Liver (tissue), 8 donors: ENCODE measurements at regions not wholly inside any gene's neighbourhood (a gene's known extent, or its start where the extent isn't known, plus 50 kb on each side); places are given as distances from the start of the nearest gene placed in this dataset.

ENCODE experiments used
- DNase-seq: peaks from one replicate; pipeline ENCODE4 v3.0.0-alpha.2; 2017; ENCODE audit warnings: low spot score
- H3K27ac ChIP-seq, 2 donors: one replicate each; pipeline ENCODE4 v1.7.0; 2013; ENCODE audit warnings: inconsistent platforms in 2 of 2, low read length in 2 of 2, control low read depth in 1 of 2, low read depth in 1 of 2, mild to moderate bottlenecking in 1 of 2
- H3K27me3 ChIP-seq, 4 donors: one replicate each; pipeline versions ENCODE4 v1.6.1 to v1.7.0; 2013; ENCODE audit warnings: low read length in 3 of 4, inconsistent platforms in 1 of 4, mild to moderate bottlenecking in 1 of 4, moderate library complexity in 1 of 4; ENCODE audit not compliant: control insufficient read depth in 4 of 4, insufficient read depth in 4 of 4
- H3K36me3 ChIP-seq, 4 donors: one replicate each; pipeline versions ENCODE4 v1.6.1 to v1.7.0; 2013; ENCODE audit warnings: low read length in 3 of 4, mild to moderate bottlenecking in 3 of 4, low read depth in 1 of 4, moderate library complexity in 1 of 4; ENCODE audit not compliant: control insufficient read depth in 4 of 4, insufficient read depth in 3 of 4
- H3K4me1 ChIP-seq, 4 donors: one replicate each; pipeline versions ENCODE4 v1.6.1 to v1.7.0; 2013; ENCODE audit warnings: low read length in 3 of 4, mild to moderate bottlenecking in 3 of 4, moderate library complexity in 1 of 4; ENCODE audit not compliant: control insufficient read depth in 4 of 4, insufficient read depth in 4 of 4
- H3K4me3 ChIP-seq, 3 donors: one replicate each; pipeline versions ENCODE4 v1.6.1 to v1.7.0; 2013; ENCODE audit warnings: low read length in 3 of 3, control low read depth in 1 of 3, low read depth in 1 of 3, mild to moderate bottlenecking in 1 of 3
- H3K9ac ChIP-seq, 2 donors: one replicate each; pipeline ENCODE4 v1.7.0; 2013; ENCODE audit warnings: low read length in 2 of 2, mild to moderate bottlenecking in 2 of 2, moderate library complexity in 2 of 2, control low read depth in 1 of 2, low read depth in 1 of 2
- H3K9me3 ChIP-seq, 4 donors: one replicate each; pipeline versions ENCODE4 v1.6.1 to v1.7.0; 2013; ENCODE audit warnings: low read length in 3 of 4; ENCODE audit not compliant: control insufficient read depth in 4 of 4
- ATF3 ChIP-seq: IDR thresholded peaks from 2 replicates; pipeline ENCODE4 v1.6.1; 2016; ENCODE audit warnings: antibody characterized with exemption
- CTCF ChIP-seq: fragments of 150-350 bp; IDR thresholded peaks from 2 replicates; pipeline ENCODE4 v1.5.1; 2017; ENCODE audit warnings: improper control_type of control experiment, low read depth, low read length; ENCODE audit not compliant: missing input control
- EGR1 ChIP-seq, 2 donors: IDR thresholded peaks; 2 replicates each; pipeline ENCODE4 v1.6.1; 2016 to 2018; ENCODE audit warnings: antibody characterized with exemption in 2 of 2, low read depth in 2 of 2
- FOXA1 ChIP-seq: IDR thresholded peaks from 2 replicates; pipeline ENCODE4 v1.6.1; 2016; ENCODE audit warnings: antibody characterized with exemption
- FOXA2 ChIP-seq: IDR thresholded peaks from 2 replicates; pipeline ENCODE4 v1.6.1; 2016; ENCODE audit warnings: antibody characterized with exemption
- GABPA ChIP-seq, 2 donors: IDR thresholded peaks in 1 of 2; conservative IDR thresholded peaks in 1 of 2; 2 replicates each; pipeline ENCODE4 v1.6.1; 2016; ENCODE audit warnings: antibody characterized with exemption in 2 of 2, mild to moderate bottlenecking in 1 of 2, moderate library complexity in 1 of 2
- HNF4A ChIP-seq, 2 donors: conservative IDR thresholded peaks; 2 replicates each; pipeline ENCODE4 v1.6.1; 2016; ENCODE audit warnings: antibody characterized with exemption in 2 of 2, mild to moderate bottlenecking in 2 of 2
- HNF4G ChIP-seq: IDR thresholded peaks from 2 replicates; pipeline ENCODE4 v1.6.1; 2016; ENCODE audit warnings: antibody characterized with exemption
- JUND ChIP-seq, 2 donors: IDR thresholded peaks; 2 replicates each; pipeline ENCODE4 v1.6.1; 2016; ENCODE audit warnings: antibody characterized with exemption in 2 of 2
- MAX ChIP-seq: IDR thresholded peaks from 2 replicates; pipeline ENCODE4 v1.6.1; 2016; ENCODE audit warnings: antibody characterized with exemption
- NR2F2 ChIP-seq: IDR thresholded peaks from 2 replicates; pipeline ENCODE4 v1.6.1; 2016; ENCODE audit warnings: antibody characterized with exemption
- RAD21 ChIP-seq, 2 donors: IDR thresholded peaks; 2 replicates each; pipeline ENCODE4 v1.6.1; 2016; ENCODE audit warnings: antibody characterized with exemption in 2 of 2, mild to moderate bottlenecking in 2 of 2
- REST ChIP-seq: IDR thresholded peaks from 2 replicates; pipeline ENCODE4 v1.6.1; 2016; ENCODE audit warnings: antibody characterized with exemption, mild to moderate bottlenecking
- RXRA ChIP-seq, 2 donors: IDR thresholded peaks; 2 replicates each; pipeline ENCODE4 v1.6.1; 2017 to 2018; ENCODE audit warnings: antibody characterized with exemption in 2 of 2, mild to moderate bottlenecking in 1 of 2
- SP1 ChIP-seq: IDR thresholded peaks from 2 replicates; pipeline ENCODE4 v1.6.1; 2018; ENCODE audit warnings: antibody characterized with exemption, mild to moderate bottlenecking
- TAF1 ChIP-seq: conservative IDR thresholded peaks from 2 replicates; pipeline ENCODE4 v1.6.1; 2016; ENCODE audit warnings: antibody characterized with exemption, mild to moderate bottlenecking
- YY1 ChIP-seq: IDR thresholded peaks from 2 replicates; pipeline ENCODE4 v1.6.1; 2016; ENCODE audit warnings: antibody characterized with exemption, mild to moderate bottlenecking
- ZBTB33 ChIP-seq: IDR thresholded peaks from 2 replicates; pipeline ENCODE4 v1.6.1; 2016; ENCODE audit warnings: antibody characterized with exemption
- WGBS: extraction: QIAGEN DNeasy Blood & Tissue Kit; methylation state at CpG from one replicate; pipeline ENCODE4 v1.1.7; 2013; 5-methylcytosine and 5-hydroxymethylcytosine counted together
- donor health status: healthy.
- donor health status: healthy.
- donor health status: healthy.
- donor health status: healthy.
- donor health status: healthy.

- H3K36me3 ChIP-seq = no peaks in the 10 kb centered on the region
- H3K9me3 ChIP-seq = peaks cover 0 to 1% (median 0%) of the 10 kb centered on the region in 4 donors
- no peaks in the 10 kb centered on the region for H3K4me1 ChIP-seq
- TF ChIP-seq YY1 = no peak
- no peak for TF ChIP-seq RAD21 (IDR thresholded peaks at IDR 0.05)
- TF ChIP-seq HNF4G = no peak
- TF ChIP-seq CTCF = no peak
- TF ChIP-seq RXRA (IDR thresholded peaks at IDR 0.05) = no peak
- TF ChIP-seq REST = no peak
- no peak for TF ChIP-seq FOXA1
- TF ChIP-seq FOXA2 = no peak
- TF ChIP-seq GABPA (IDR thresholded peaks at IDR 0.05 in 1 of 2, conservative IDR thresholded peaks at IDR 0.05 in 1 of 2) = no peak
- WGBS = 68% methylated on average over 2 of the region's 2 CpGs
- H3K27me3 ChIP-seq = no peaks in the 10 kb centered on the region
- no peak for DNase-seq
- no peak overlapping the region for H3K9ac ChIP-seq
- no peak overlapping the region for H3K4me3 ChIP-seq
- no peak overlapping the region for H3K27ac ChIP-seq
Observed at GRCh38 chr16:52929478-52930400, 123.0 kb downstream of the CHD9NB start.

- WGBS = 87% methylated on average over 3 of the region's 3 CpGs
- TF ChIP-seq RAD21 (IDR thresholded peaks at IDR 0.05) = no peak
- TF ChIP-seq FOXA1 = no peak
- TF ChIP-seq TAF1 = no peak
- no peak for TF ChIP-seq RXRA (IDR thresholded peaks at IDR 0.05)
- no peak for TF ChIP-seq EGR1 (IDR thresholded peaks at IDR 0.05; ENCODE audit: low read depth in 2 of 2)
- no peak for TF ChIP-seq NR2F2
- no peak for TF ChIP-seq YY1
- no peak for TF ChIP-seq JUND (IDR thresholded peaks at IDR 0.05)
- TF ChIP-seq HNF4G = no peak
- no peak for TF ChIP-seq FOXA2
- no peak for TF ChIP-seq MAX
- TF ChIP-seq HNF4A (conservative IDR thresholded peaks at IDR 0.05) = no peak
- TF ChIP-seq ATF3 = no peak
- TF ChIP-seq ZBTB33 = no peak
- no peak for TF ChIP-seq REST
- TF ChIP-seq SP1 = no peak
Observed at GRCh38 chr16:52928955-52929354, 123.7 kb downstream of the CHD9NB start.

More at GRCh38 chr16:52928955-52929354, 123.7 kb downstream of the CHD9NB start:
- Histone ChIP-seq H3K27me3 (no peaks in the 10 kb centered on the region), H3K4me1 (no peaks in the 10 kb centered on the region), H3K4me3 (no peak overlapping the region), H3K36me3 (no peaks in the 10 kb centered on the region), H3K9ac (no peak overlapping the region), H3K9me3 (peaks cover 0 to 1% (median 0%) of the 10 kb centered on the region in 4 donors), H3K27ac (no peak overlapping the region)
- DNase-seq = no peak
